Skeletal muscle cell (primary cell): ENCODE measurements at regions not wholly inside any gene's neighbourhood (a gene's known extent, or its start where the extent isn't known, plus 50 kb on each side); places are given as distances from the start of the nearest gene placed in this dataset.

Experiments
- DNase-seq: peaks from one replicate; pipeline ENCODE4 v3.0.0-alpha.2; 2010; ENCODE audit warnings: low read depth
- H3K4me3 ChIP-seq: 2 replicates; pipeline ENCODE4 v1.5.1; 2011; ENCODE audit warnings: low read depth, mild to moderate bottlenecking, control low read depth, low read length, moderate library complexity

DNA sequence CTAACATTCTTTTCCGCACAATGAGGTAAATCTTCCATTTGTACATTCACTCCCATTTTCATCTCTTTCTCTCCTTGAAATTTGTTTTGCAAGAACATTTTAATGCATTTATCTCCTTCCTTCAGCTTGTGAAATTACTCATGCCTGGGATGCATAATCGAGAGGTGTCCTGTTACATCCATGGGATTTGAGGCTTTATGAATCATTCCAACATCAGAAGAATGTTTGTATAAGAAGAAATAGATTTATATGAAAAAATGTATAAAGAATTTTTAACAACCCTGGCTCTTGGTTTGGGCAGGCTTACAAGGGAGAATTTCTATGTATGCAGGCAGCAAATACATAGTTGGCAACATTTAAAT, 93.2 kb upstream of the MBNL1 start:
- no peak overlapping the region for H3K4me3 ChIP-seq
- DNase-seq, result peak; percentile 91

DNA sequence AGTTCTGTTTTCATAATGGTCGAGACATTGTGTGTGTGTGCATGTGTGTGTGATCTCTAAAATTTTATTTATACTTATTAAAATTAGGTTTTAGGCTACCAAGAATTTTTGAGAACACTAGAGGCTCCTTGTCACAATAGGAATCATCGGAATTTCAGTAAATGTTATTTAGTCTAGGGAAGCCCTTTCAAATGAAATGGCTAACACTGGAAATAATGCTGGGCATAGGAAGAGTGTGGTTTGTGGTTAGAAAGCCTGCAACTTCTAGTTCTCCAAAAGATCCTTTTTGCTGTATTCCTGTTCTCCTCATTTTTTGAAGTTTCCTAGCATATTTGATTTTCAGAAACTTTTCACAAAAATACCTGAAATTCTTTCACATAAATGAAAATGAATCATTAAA, 92.5 kb upstream of the MBNL1 start:
- H3K4me3 ChIP-seq, result no peak overlapping the region
- no peak for DNase-seq

DNA sequence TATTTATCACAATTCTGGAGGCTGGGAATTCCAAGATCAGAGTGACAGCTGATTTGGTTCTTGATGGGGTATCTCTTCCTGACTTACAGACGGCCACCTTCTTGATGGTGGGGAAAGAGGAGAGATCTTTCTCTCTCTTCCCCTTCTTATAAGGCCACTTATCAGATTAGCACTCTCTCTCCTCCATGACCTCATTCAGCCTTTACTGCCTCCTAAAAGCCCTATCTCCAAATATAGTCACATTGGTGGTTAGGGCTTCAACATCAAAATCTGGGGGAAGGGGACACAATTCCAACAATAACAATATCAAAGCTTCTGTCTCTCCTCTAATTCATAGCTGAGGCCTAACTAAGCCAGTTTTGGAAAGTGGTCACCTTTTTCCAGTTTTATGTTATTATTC, 91.7 kb upstream of the MBNL1 start:
- no peak for DNase-seq
- H3K4me3 ChIP-seq, result no peak overlapping the region

DNA sequence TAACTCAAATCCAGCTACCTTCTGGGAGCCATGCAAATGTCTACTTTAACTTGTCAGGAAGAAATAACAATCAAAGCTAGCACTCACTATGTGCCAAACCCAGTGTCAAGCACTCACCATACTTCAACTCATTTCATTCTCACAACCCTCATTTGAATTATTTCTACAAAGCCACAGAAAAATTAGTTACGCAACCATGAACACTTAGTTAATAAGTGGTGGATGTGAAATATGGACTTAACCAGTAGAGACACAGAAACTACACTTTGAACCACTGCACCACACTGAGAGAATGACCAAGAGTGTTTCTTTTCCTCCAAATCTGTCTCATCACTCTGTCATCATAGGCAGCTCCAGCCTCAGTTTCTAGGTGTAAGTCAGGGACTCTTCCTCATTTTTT, 91.0 kb upstream of the MBNL1 start:
- no peak for DNase-seq
- H3K4me3 ChIP-seq, result no peak overlapping the region

DNA sequence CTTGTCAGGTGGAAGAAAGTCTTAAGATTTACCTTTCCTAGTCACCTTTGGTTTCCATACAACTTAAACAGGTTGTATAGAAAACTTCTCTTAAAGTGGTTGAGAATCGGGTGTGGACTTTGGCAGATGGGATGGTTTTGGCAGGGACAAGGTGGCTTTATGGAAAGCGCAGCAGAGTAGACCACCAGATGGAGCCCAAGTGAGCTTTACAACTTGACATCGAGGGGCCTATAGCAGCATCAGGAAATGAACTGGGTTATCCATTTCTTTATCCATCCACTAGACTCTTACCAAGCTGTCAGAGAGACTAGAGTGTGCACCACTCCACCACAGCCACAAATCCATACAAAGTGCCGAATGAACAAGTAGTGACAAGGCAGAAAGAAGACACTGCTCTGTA, 85.3 kb upstream of the MBNL1 start:
- no peak for DNase-seq
- H3K4me3 ChIP-seq, result no peak overlapping the region

DNA sequence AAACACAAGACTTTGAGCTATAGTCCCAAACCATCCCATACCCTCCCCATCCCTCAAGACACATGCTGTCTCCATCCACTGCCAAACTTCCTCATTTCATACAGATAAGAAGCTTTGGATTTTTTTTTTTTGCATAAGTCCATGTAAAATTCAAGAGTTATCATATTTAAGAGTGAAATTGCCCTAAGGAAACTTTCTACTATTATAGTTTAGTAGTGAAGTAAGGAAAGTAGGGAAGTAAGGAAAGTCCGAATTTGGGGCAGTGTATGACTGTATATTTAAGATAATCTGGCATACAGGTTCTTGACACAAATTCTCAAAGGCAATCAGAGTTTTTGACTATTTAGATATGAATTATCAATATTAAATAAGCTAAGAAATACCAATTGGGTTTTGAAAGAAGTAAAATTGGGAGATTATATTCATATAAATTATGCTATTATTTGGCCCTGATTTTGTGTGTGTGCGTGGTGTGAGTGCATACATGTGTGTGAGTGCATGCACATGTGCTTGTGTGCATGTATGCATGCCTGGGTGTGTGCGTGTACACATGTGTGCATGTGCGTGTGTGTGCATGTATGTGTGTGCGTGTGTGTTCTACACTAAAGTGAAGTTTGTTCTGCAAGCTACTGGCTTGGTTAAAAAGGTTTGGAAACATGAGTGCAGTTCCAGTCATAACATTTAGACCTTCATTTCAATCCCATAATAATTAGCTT, 83.6 kb upstream of the MBNL1 start:
- no peak for DNase-seq
- H3K4me3 ChIP-seq, result no peak overlapping the region

DNA sequence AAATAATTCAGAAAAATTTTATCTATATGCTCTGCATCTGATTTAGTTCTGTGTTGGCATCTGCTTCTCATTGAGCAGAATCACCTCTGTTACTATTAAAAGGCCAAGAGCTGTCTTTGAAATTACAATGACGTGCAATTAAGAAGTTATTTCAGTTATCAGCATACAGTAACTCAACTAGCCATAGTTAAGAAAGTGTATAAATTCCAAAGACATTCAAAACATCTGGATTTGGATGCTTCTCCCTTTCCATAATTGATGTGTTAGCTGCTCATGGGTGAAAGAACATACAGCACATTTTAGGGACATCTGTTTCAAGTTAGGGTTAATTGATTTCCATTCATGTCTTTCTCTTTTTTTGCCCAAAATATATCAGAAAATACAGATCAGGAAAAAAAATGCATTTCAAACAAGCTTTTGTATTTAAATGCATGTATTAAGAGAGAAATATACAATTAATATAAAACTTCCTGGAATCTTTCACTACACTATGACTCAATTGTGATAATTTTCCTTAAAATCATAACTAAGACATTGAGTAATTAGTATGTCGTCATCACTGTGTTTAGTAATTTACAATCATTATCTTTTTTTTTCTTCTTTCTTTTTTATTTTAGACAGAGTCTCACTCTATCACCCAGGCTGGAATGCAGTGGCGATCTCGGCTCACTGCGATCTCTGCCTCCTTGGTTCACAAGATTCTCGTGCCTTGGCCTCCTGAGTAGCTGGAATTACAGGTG, 82.7 kb upstream of the MBNL1 start:
- H3K4me3 ChIP-seq, result no peak overlapping the region
- DNase-seq, result no peak

DNA sequence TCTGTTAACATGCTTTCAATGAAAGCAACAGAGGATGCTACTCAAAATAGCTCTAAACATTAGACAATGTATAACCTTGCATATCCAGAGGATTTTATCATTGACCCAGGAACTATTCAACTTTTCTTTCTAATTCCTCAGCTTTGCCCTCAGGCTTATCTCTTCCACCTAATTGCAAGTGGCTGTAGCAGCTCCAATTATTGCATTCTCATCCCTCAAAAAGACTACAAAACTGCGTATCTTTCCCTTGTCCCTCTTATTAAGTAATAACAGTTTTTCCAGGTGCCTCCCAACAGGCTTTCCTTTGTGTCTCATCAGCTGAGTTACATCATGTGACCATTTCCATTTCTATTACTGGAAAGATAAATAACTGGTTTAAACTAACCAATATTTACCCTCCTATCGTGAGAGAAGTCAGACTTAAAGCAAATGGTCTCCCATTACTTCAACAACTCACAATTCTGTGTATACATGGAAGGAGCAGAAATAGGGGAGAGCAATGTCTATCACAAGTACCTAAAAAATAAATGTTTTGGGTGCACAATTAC, 78.0 kb upstream of the MBNL1 start:
- no peak overlapping the region for H3K4me3 ChIP-seq
- no peak for DNase-seq

DNA sequence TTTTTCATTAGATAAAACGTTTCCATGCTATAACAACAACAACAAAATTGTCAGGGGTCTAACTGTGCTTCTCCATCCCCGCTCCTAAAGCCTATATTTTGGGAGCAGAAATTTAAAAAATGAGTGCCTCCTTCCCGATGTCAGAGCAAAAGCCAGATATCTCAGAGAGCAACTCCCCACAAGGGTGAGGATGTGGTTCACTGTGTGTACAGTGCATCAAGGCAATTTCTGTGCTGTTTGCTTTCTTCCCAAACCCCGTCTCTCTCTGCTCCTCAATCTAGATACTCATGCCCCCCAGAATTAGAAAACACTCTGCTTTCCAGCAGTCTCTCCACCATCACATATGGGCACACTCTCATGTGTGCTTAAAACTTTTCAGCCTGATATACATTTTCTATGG, 76.7 kb upstream of the MBNL1 start:
- DNase-seq, result no peak
- no peak overlapping the region for H3K4me3 ChIP-seq

DNA sequence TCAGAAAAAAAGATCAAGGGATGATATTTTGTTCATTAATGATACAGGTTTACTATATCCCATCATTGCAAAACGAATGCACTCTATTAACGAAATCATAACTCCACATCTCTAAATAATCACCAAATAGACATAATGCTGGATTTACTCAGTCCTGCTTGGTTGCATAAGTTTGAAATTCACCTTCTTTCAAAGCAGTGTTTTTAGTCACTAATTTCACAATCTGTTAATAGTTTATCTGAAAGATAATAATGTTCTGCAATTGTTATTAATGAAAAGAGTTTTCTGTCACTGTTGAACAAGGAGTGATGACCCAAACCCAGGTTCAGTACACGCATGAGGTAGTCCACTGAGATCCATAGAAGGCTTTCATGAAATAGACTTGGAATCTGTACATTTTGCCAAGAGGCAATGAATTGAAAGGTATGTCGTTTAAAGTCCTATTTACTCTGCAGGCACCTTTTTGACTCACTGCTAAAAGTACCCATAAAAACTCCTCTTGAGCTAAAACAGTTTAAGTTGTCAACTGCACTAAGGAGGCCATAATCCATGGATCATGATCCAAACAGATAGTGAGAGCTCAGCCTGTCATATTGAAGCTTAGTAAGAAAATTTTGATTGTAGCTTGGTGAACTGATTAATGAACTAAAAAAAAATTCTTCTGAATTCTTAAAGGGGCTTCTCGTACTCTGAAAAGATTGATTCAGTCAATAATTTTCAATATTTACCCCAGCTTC, 75.6 kb upstream of the MBNL1 start:
- H3K4me3 ChIP-seq, result no peak overlapping the region
- DNase-seq, result no peak

DNA sequence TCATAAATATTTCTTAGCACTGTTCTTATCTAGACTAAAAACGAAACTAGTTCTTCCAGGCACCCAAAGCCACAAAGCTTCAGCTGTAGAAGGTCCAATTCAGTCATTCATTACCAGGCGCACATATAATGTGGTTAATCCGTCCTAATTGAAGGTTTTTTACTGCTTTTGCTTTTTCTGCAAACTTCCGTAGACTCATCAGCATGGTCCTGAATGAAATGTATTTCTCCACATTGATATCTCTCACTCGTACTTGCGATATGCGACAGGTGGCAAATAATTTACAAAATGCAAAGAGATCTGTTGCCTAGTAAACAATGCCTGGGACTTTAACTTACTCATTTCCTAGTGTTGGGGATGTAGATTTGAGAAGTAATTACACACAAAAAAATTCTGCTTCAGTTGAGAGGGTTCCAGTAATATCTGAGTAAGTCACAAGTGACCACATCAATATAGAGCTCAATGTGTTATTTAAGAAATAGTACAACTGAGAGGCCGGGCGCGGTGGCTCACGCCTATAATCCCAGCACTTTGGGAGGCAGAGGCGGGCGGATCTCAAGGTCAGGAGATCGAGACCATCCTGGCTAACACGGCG, 75.0 kb upstream of the MBNL1 start:
- no peak overlapping the region for H3K4me3 ChIP-seq
- DNase-seq, result no peak

DNA sequence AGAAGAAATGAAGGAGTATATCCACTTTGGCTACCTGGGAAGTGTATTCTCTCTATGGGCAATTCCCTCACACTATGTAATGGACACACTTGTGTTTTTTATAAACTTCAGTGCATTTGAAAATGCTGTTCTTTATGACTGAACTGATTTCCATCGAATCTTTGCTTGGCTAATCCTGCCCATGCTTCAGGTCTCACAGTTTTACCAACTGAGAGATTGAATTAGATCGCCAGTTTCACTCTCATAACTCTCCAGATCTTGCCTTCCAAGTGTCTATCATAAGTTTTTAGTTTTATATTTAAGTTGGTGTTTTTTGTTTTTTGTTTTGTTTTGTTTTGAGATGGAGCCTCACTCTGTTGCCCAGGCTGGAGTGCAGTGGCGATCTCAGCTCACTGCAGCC, 73.5 kb upstream of the MBNL1 start:
- no peak for DNase-seq
- H3K4me3 ChIP-seq, result no peak overlapping the region

DNA sequence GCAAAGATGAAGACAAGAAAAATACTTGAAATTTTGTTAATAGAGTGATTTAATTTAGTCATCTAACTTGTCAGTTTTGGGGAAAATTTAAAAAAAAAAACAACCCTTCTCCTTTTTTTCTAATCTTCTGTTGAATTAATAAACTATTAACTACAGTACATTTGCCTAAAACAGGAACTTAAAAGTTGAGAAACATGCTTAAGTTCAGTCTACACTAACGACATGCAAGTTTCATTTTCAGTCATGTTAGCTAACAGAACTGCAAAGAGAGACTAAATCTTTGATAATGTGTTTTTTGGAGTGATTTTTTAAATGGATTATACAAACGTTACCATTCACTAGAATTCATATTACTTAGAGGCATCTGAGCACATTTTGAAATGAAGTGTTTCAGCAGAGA, 71.9 kb upstream of the MBNL1 start:
- no peak for DNase-seq
- H3K4me3 ChIP-seq, result no peak overlapping the region

DNA sequence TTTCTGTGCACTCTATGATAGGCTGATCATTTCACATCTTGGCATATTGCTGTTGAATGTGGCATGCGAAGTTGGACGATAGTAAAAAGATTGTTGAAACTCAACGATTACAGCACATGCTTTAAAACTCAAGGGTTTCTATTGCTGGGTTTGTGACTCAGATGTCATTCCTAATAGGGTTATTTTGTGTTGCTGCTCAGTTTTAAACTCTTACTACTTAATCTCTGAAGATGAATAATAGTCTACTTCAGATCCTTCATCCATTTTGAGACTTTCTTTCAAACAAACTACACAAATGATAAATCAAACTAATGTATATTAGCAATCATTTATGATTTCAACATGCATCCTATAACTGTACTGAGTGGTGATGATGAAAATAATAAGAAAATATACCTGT, 71.3 kb upstream of the MBNL1 start:
- DNase-seq, result no peak
- H3K4me3 ChIP-seq, result no peak overlapping the region

DNA sequence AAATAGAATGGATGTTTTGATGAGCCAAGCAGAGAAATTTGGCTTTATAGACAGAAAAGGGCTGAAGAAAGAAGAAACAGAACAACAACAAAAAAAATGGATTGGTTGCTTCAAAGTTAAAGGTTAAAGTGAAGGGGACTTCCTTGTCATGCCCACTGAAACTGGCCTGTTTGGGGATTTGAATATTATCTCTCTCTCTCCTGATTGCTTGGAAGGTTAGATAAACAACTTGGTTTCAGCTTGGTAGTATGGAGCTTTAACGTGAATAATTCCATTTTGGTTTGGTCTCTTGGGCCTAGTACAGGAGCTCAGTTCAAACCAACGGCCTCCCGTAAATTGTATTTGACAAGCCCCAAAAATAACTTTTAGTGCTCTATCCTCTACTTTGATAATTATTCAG, 70.8 kb upstream of the MBNL1 start:
- H3K4me3 ChIP-seq, result no peak overlapping the region
- no peak for DNase-seq

DNA sequence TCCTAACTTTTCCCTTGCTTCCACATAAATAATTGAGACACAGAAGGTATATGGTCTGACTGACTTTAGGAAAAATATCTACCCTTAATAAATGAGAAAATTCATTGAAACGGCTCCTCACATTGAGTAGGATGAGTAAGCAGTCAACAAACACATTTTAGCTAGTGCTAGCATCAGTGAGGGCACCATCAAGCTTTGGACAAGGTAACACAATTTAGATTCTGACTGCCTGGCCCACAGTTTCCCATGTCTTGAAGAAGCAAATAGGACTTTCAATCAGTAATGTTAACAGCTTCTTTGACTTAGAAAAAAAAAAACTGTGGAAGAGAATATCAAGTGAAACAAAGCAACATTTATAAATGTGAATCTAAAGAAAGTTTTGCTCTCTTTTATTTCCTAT, 70.1 kb upstream of the MBNL1 start:
- no peak for DNase-seq
- no peak overlapping the region for H3K4me3 ChIP-seq

DNA sequence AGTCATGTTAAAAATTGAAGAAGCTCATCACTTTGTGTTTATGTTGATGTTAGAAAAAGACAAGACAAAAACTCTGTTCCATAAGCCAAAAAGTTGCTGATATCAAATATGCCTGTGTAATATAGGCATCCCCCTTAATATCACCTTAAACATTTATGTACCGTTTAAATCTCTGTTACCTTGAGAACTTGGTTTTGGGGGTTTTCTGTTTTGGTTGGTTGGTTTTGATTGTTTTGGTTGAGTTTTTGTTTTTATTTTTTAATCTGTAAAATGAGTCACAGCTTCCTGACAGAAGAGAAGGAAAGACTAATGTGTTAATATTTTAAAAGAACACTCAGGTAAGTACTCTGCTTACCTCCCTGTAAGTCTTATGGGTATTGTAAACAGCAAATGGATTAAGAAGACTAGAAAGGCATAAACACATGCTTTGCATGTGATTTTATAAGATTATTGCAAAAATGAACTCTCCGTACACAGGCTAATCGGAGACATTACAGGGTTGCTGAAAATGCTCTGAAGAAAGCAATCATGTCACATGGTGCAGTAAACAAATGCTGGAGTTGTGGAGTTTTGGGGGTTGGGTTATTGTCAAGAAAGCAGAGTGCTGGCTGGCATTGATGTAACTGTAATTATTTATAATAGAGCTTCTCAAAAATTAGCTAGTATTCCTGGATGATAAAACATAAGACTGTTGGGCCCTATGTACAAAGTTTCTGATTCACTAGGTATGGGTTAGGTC, 69.5 kb upstream of the MBNL1 start:
- no peak overlapping the region for H3K4me3 ChIP-seq
- DNase-seq, result no peak

DNA sequence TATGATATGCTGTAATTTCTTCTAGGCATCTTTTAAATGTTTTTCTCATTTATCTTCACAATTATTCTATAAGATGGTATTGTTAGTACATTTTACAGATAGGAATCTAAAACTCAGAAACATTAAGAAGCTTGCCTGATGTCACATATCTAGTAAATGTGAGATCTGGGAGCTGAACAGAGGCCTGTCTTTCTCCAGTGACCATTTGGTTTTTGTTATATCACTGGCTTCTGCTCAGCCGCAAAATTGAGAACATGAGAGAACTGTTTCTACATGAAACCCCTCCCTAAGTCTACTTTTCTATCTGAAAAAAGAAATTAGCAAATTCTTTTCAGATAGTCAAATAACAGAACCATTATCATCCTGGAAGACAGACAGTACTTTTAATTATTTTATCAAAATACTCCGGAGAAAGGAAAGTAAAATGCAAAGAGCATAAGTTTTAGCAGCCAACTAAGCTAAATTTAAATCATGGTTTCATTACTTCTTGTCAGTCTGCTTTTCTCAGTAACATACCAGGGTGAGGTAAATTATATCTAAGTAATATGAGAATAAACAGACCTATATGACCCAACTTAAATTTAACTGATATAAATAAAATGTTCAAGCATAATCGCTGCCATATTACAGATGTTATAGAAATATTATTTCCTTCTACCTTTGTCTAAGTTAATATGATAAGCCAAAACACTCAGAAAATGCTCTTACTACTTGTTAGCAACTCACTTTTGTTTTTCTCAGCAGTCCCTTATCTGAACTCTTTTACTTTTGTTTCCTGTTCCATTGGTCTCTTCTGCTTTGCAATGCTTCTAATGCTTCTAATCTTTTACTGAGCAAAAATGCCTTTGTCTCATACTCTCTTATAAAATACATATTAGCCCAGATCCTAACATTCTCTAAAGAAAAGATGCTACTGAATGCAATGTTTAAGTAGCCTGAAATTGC, 68.0 kb upstream of the MBNL1 start:
- H3K4me3 ChIP-seq, result no peak overlapping the region
- DNase-seq, result no peak
